IgD-negative memory B cell (primary cell): ENCODE measurements at regions not wholly inside any gene's neighbourhood (a gene's known extent, or its start where the extent isn't known, plus 50 kb on each side); places are given as distances from the start of the nearest gene placed in this dataset.
A peak's percentile ranks its signal among the peaks of the same experiment; 100 is the strongest.

Source experiments
- H3K27ac Mint-ChIP-seq, 3 donors: one replicate each; pipeline ENCODE4 v1.8.0; 2020 to 2022; ENCODE audit warnings: mild to moderate bottlenecking in 3 of 3, mixed read lengths in 3 of 3, moderate library complexity in 1 of 3
- H3K27me3 Mint-ChIP-seq: one replicate; pipeline ENCODE4 v1.8.0; 2021; ENCODE audit warnings: mixed read lengths
- H3K36me3 Mint-ChIP-seq: one replicate; pipeline ENCODE4 v1.8.0; 2020; ENCODE audit warnings: mild to moderate bottlenecking, mixed read lengths
- H3K4me1 Mint-ChIP-seq, 3 donors: one replicate each; pipeline ENCODE4 v1.8.0; 2020 to 2022; ENCODE audit warnings: mixed read lengths in 3 of 3, mild to moderate bottlenecking in 1 of 3
- H3K4me3 Mint-ChIP-seq, 4 donors: one replicate each; pipeline ENCODE4 v1.8.0; 2020 to 2022; ENCODE audit warnings: mild to moderate bottlenecking in 4 of 4, mixed read lengths in 4 of 4, moderate library complexity in 3 of 4
- H3K9me3 Mint-ChIP-seq, 3 donors: one replicate each; pipeline ENCODE4 v1.8.0; 2020 to 2021; ENCODE audit warnings: mixed read lengths in 3 of 3, mild to moderate bottlenecking in 1 of 3

- peaks cover 23 to 27% (median 25%) of the 10 kb centered on the region in 3 donors for H3K4me1 Mint-ChIP-seq
- H3K27me3 Mint-ChIP-seq: no peaks in the 10 kb centered on the region
- peaks cover 2 to 18% (median 5%) of the 10 kb centered on the region in 3 donors for H3K9me3 Mint-ChIP-seq
- H3K36me3 Mint-ChIP-seq: peaks cover 2% of the 10 kb centered on the region
- H3K27ac Mint-ChIP-seq: peak overlapping the region; percentile 82 to 95 (median 83)
- H3K4me3 Mint-ChIP-seq: peak overlapping the region; percentile 24 to 72 (median 51)
These were observed 1028.7 kb downstream of the XPNPEP1 start for GRCh38 chr10:108894402-108895301.

- H3K27ac Mint-ChIP-seq: no peak overlapping the region
- H3K9me3 Mint-ChIP-seq: no peaks in the 10 kb centered on the region
- no peaks in the 10 kb centered on the region for H3K36me3 Mint-ChIP-seq
- H3K4me3 Mint-ChIP-seq: no peak overlapping the region
- H3K4me1 Mint-ChIP-seq: peaks cover 0 to 5% (median 5%) of the 10 kb centered on the region in 3 donors
- H3K27me3 Mint-ChIP-seq: no peaks in the 10 kb centered on the region
These were observed 1046.2 kb downstream of the XPNPEP1 start for GRCh38 chr10:108877095-108877561.

- H3K27me3 Mint-ChIP-seq: no peaks in the 10 kb centered on the region
These were observed 1050.5 kb downstream of the XPNPEP1 start for GRCh38 chr10:108872854-108873253.

GRCh38 chr10:108868881-108869280, 1054.4 kb downstream of the XPNPEP1 start:
- Mint-ChIP-seq H3K27ac (no peak overlapping the region), H3K27me3 (no peaks in the 10 kb centered on the region), H3K36me3 (peaks cover 1% of the 10 kb centered on the region), H3K4me1 (peaks cover 0 to 5% (median 5%) of the 10 kb centered on the region in 3 donors), H3K4me3 (no peak overlapping the region), H3K9me3 (peaks cover 0 to 5% (median 3%) of the 10 kb centered on the region in 3 donors)

More at GRCh38 chr10:108872854-108873253, 1050.5 kb downstream of the XPNPEP1 start:
- Mint-ChIP-seq H3K4me1 (peaks cover 0 to 5% (median 5%) of the 10 kb centered on the region in 3 donors), H3K9me3 (peaks cover 0 to 2% (median 0%) of the 10 kb centered on the region in 3 donors), H3K27ac (no peak overlapping the region), H3K36me3 (no peaks in the 10 kb centered on the region), H3K4me3 (peak overlapping the region in 1 of 4 donors; percentile 7)

GRCh38 chr10:108862676-108863350, 1060.5 kb downstream of the XPNPEP1 start:
- H3K4me1 Mint-ChIP-seq: no peaks in the 10 kb centered on the region
- H3K27me3 Mint-ChIP-seq: peaks cover 2% of the 10 kb centered on the region
- no peak overlapping the region for H3K4me3 Mint-ChIP-seq
- peaks cover 2% of the 10 kb centered on the region for H3K36me3 Mint-ChIP-seq
- H3K27ac Mint-ChIP-seq: no peak overlapping the region
- H3K9me3 Mint-ChIP-seq: peaks cover 0 to 5% (median 2%) of the 10 kb centered on the region in 3 donors

- peaks cover 2% of the 10 kb centered on the region for H3K27me3 Mint-ChIP-seq
These were observed 1062.0 kb downstream of the XPNPEP1 start for GRCh38 chr10:108861181-108861754.

GRCh38 chr10:108852211-108852610, 1071.1 kb downstream of the XPNPEP1 start:
- Mint-ChIP-seq H3K36me3 (peaks cover 2% of the 10 kb centered on the region), H3K4me3 (peak overlapping the region in 2 of 4 donors; percentile 78 to 82), H3K27me3 (no peaks in the 10 kb centered on the region), H3K27ac (no peak overlapping the region), H3K9me3 (no peaks in the 10 kb centered on the region), H3K4me1 (peaks cover 25 to 38% (median 28%) of the 10 kb centered on the region in 3 donors)

More at GRCh38 chr10:108861181-108861754, 1062.0 kb downstream of the XPNPEP1 start:
- Mint-ChIP-seq H3K27ac (no peak overlapping the region), H3K9me3 (peaks cover 0 to 2% (median 0%) of the 10 kb centered on the region in 3 donors), H3K36me3 (peaks cover 2% of the 10 kb centered on the region), H3K4me1 (no peaks in the 10 kb centered on the region), H3K4me3 (no peak overlapping the region)

- no peak overlapping the region for H3K27ac Mint-ChIP-seq
- H3K36me3 Mint-ChIP-seq: peaks cover 2% of the 10 kb centered on the region
- H3K4me3 Mint-ChIP-seq: peak overlapping the region in 2 of 4 donors; percentile 66 to 76
- peaks cover 0 to 2% (median 0%) of the 10 kb centered on the region in 3 donors for H3K9me3 Mint-ChIP-seq
- no peaks in the 10 kb centered on the region for H3K27me3 Mint-ChIP-seq
- peaks cover 25 to 38% (median 28%) of the 10 kb centered on the region in 3 donors for H3K4me1 Mint-ChIP-seq
These were observed 1073.0 kb downstream of the XPNPEP1 start for GRCh38 chr10:108850138-108850854.

- peaks cover 25 to 38% (median 28%) of the 10 kb centered on the region in 3 donors for H3K4me1 Mint-ChIP-seq
- no peaks in the 10 kb centered on the region for H3K27me3 Mint-ChIP-seq
- H3K4me3 Mint-ChIP-seq: peak overlapping the region in 2 of 4 donors; percentile 39 to 76
- H3K9me3 Mint-ChIP-seq: peaks cover 0 to 2% (median under 1%) of the 10 kb centered on the region in 3 donors
- H3K27ac Mint-ChIP-seq: no peak overlapping the region
- peaks cover 2% of the 10 kb centered on the region for H3K36me3 Mint-ChIP-seq
These were observed 1073.6 kb downstream of the XPNPEP1 start for GRCh38 chr10:108849688-108850087.

GRCh38 chr10:108849186-108849585, 1074.1 kb downstream of the XPNPEP1 start:
- H3K27ac Mint-ChIP-seq: no peak overlapping the region
- peaks cover 25 to 36% (median 28%) of the 10 kb centered on the region in 3 donors for H3K4me1 Mint-ChIP-seq
- H3K4me3 Mint-ChIP-seq: peak overlapping the region in 1 of 4 donors; percentile 40
- peaks cover 0 to 2% (median 2%) of the 10 kb centered on the region in 3 donors for H3K9me3 Mint-ChIP-seq
- H3K36me3 Mint-ChIP-seq: peaks cover 2% of the 10 kb centered on the region
- H3K27me3 Mint-ChIP-seq: no peaks in the 10 kb centered on the region

GRCh38 chr10:108848046-108848445, 1075.3 kb downstream of the XPNPEP1 start:
- H3K4me1 Mint-ChIP-seq: peaks cover 25 to 31% (median 26%) of the 10 kb centered on the region in 3 donors
- peak overlapping the region in 1 of 4 donors; percentile 52 for H3K4me3 Mint-ChIP-seq

GRCh38 chr10:108840944-108841343, 1082.4 kb downstream of the XPNPEP1 start:
- H3K4me1 Mint-ChIP-seq: no peaks in the 10 kb centered on the region

More at GRCh38 chr10:108848046-108848445, 1075.3 kb downstream of the XPNPEP1 start:
- Mint-ChIP-seq H3K36me3 (no peaks in the 10 kb centered on the region), H3K27ac (no peak overlapping the region), H3K27me3 (no peaks in the 10 kb centered on the region), H3K9me3 (peaks cover 0 to 2% (median 2%) of the 10 kb centered on the region in 3 donors)

GRCh38 chr10:108836362-108836761, 1086.9 kb downstream of the XPNPEP1 start:
- Mint-ChIP-seq H3K4me3 (no peak overlapping the region), H3K27ac (no peak overlapping the region), H3K36me3 (no peaks in the 10 kb centered on the region), H3K9me3 (no peaks in the 10 kb centered on the region), H3K4me1 (no peaks in the 10 kb centered on the region), H3K27me3 (peaks cover 3% of the 10 kb centered on the region)

More at GRCh38 chr10:108840944-108841343, 1082.4 kb downstream of the XPNPEP1 start:
- Mint-ChIP-seq H3K36me3 (no peaks in the 10 kb centered on the region), H3K27ac (no peak overlapping the region), H3K9me3 (peaks cover 0 to 2% (median 2%) of the 10 kb centered on the region in 3 donors), H3K4me3 (no peak overlapping the region), H3K27me3 (peaks cover 3% of the 10 kb centered on the region)

- Mint-ChIP-seq H3K27ac (no peak overlapping the region), H3K36me3 (no peaks in the 10 kb centered on the region), H3K27me3 (no peaks in the 10 kb centered on the region), H3K9me3 (no peaks in the 10 kb centered on the region), H3K4me3 (no peak overlapping the region), H3K4me1 (peaks cover 0 to 2% (median 0%) of the 10 kb centered on the region in 3 donors)
These were observed 1101.3 kb downstream of the XPNPEP1 start for GRCh38 chr10:108822026-108822425.
